HL-60 (cell line): ENCODE measurements at regions not wholly inside any gene's neighbourhood (a gene's known extent, or its start where the extent isn't known, plus 50 kb on each side); places are given as distances from the start of the nearest gene placed in this dataset.

Experiments
- DNase-seq, 2 experiments: peaks; one replicate each; pipeline ENCODE4 v3.0.0-alpha.2; 2010 to 2020; ENCODE audit warnings: low read depth in 1 of 2, low spot score in 1 of 2
- H3K27ac ChIP-seq: fragments of 250-450 bp; sonication (Bioruptor Pico); replicated peaks from 2 replicates; pipeline ENCODE4 v1.5.1; 2020; ENCODE audit warnings: mild to moderate bottlenecking, moderate library complexity
- H3K27me3 ChIP-seq: fragments of 250-450 bp; sonication (Bioruptor Pico); 2 replicates; pipeline ENCODE4 v1.5.1; 2021; ENCODE audit warnings: mild to moderate bottlenecking, moderate library complexity; ENCODE audit not compliant: insufficient read depth, poor library complexity, severe bottlenecking
- H3K4me3 ChIP-seq: replicated peaks from 2 replicates; pipeline ENCODE4 v1.5.1; 2011; ENCODE audit warnings: mild to moderate bottlenecking, control low read depth, low read length; ENCODE audit not compliant: insufficient read depth
- CTCF ChIP-seq: IDR thresholded peaks from one replicate; pipeline ENCODE4 v1.5.1; 2011; ENCODE audit warnings: low read length, control low read depth, inconsistent platforms; ENCODE audit not compliant: insufficient read depth
- GABPA ChIP-seq: IDR thresholded peaks from 2 replicates; pipeline ENCODE4 v1.6.1; 2012; ENCODE audit warnings: low read depth
- POLR2AphosphoS5 ChIP-seq: IDR thresholded peaks from 2 replicates; pipeline ENCODE4 v1.6.1; 2012; ENCODE audit warnings: low read depth
- REST ChIP-seq: IDR thresholded peaks from 2 replicates; pipeline ENCODE4 v1.6.1; 2012; ENCODE audit warnings: low read depth; ENCODE audit not compliant: insufficient replicate concordance
- SPI1 ChIP-seq: IDR thresholded peaks from 2 replicates; pipeline ENCODE4 v1.6.1; 2012; ENCODE audit warnings: low read depth, mild to moderate bottlenecking, borderline replicate concordance

GRCh38 chr6:106882138-106882537, 92.4 kb downstream of the CD24 start:
- Histone ChIP-seq H3K27me3 (no peaks in the 10 kb centered on the region), H3K4me3 (no peak overlapping the region), H3K27ac (peak overlapping the region; percentile 52)
- no peak for DNase-seq
- TF ChIP-seq POLR2AphosphoS5 (no peak), SPI1 (no peak), REST (no peak)

GRCh38 chr6:106880952-106881351, 93.6 kb downstream of the CD24 start:
- Histone ChIP-seq H3K27me3 (no peaks in the 10 kb centered on the region), H3K27ac (no peak overlapping the region), H3K4me3 (no peak overlapping the region)
- no peak for DNase-seq
- TF ChIP-seq REST (no peak), GABPA (no peak), SPI1 (no peak), CTCF (no peak), POLR2AphosphoS5 (no peak)

- no peak for DNase-seq
- TF ChIP-seq GABPA (no peak), SPI1 (no peak), CTCF (no peak), POLR2AphosphoS5 (no peak), REST (no peak)
Measured at GRCh38 chr6:106875782-106876321, 98.7 kb downstream of the CD24 start.

More at GRCh38 chr6:106875782-106876321, 98.7 kb downstream of the CD24 start:
- H3K4me3 ChIP-seq = no peak overlapping the region
- H3K27me3 ChIP-seq = no peaks in the 10 kb centered on the region
- H3K27ac ChIP-seq = no peak overlapping the region
